H4 (cell line): ENCODE measurements at regions not wholly inside any gene's neighbourhood (a gene's known extent, or its start where the extent isn't known, plus 50 kb on each side); places are given as distances from the start of the nearest gene placed in this dataset.
"Not testable (repeated sequence)": the region's sequence is repeated elsewhere in the genome, so short reads cannot be mapped to it uniquely, and the experiment has no call there.

Experiments used
- DNase-seq: peaks from one replicate; pipeline ENCODE4 v3.0.0-alpha.2; 2015; ENCODE audit warnings: low spot score

GRCh38 chr16:48054881-48055601 is 100.8 kb downstream of the ABCC12 start:
- DNase-seq, result peak; percentile 58

- peak; percentile 16 for DNase-seq
These were observed 102.4 kb downstream of the ABCC12 start for GRCh38 chr16:48053418-48053745.

- no peak for DNase-seq
These were observed 102.9 kb downstream of the ABCC12 start for GRCh38 chr16:48052731-48053417.

GRCh38 chr16:48050871-48051270 is 104.9 kb downstream of the ABCC12 start:
- DNase-seq, result no peak

GRCh38 chr16:48049847-48050246 is 105.9 kb downstream of the ABCC12 start:
- DNase-seq, result no peak

GRCh38 chr16:48047720-48048119 is 108.1 kb downstream of the ABCC12 start:
- no peak for DNase-seq

- DNase-seq, result no peak
These were observed 108.6 kb downstream of the ABCC12 start for GRCh38 chr16:48047241-48047640.

- no peak for DNase-seq
These were observed 111.7 kb downstream of the ABCC12 start for GRCh38 chr16:48044117-48044516.

- no peak for DNase-seq
These were observed 113.8 kb downstream of the ABCC12 start for GRCh38 chr16:48041981-48042421.

- no peak for DNase-seq
These were observed 120.7 kb downstream of the ABCC12 start for GRCh38 chr16:48035142-48035541.

GRCh38 chr16:48030926-48031325 is 124.9 kb downstream of the ABCC12 start:
- DNase-seq, result no peak

- DNase-seq, result no peak
These were observed 126.0 kb downstream of the ABCC12 start for GRCh38 chr16:48029768-48030167.

GRCh38 chr16:48025359-48025758 is 130.4 kb downstream of the ABCC12 start:
- DNase-seq, result no peak

- DNase-seq, result no peak
These were observed 131.8 kb downstream of the ABCC12 start for GRCh38 chr16:48024042-48024441.

- DNase-seq, result no peak
These were observed 133.3 kb downstream of the ABCC12 start for GRCh38 chr16:48022496-48022895.

- not testable (repeated sequence) for DNase-seq
These were observed 135.2 kb downstream of the ABCC12 start for GRCh38 chr16:48020617-48021016.

- DNase-seq, result peak; percentile 35
These were observed 141.3 kb downstream of the ABCC12 start for GRCh38 chr16:48014349-48015135.

GRCh38 chr16:48013491-48013901 is 142.3 kb downstream of the ABCC12 start:
- peak; percentile 48 for DNase-seq

- DNase-seq, result no peak
These were observed 143.7 kb downstream of the ABCC12 start for GRCh38 chr16:48011878-48012658.

- DNase-seq, result no peak
These were observed 144.3 kb downstream of the ABCC12 start for GRCh38 chr16:48011466-48011865.

GRCh38 chr16:48008011-48008525 is 147.7 kb downstream of the ABCC12 start:
- no peak for DNase-seq
